Fibroblast of the aortic adventitia (primary cell): ENCODE measurements at regions not wholly inside any gene's neighbourhood (a gene's known extent, or its start where the extent isn't known, plus 50 kb on each side); places are given as distances from the start of the nearest gene placed in this dataset.

ENCODE experiments used
- DNase-seq: peaks from one replicate; pipeline ENCODE4 v3.0.0-alpha.2; 2010; ENCODE audit warnings: low read depth
- H3K4me3 ChIP-seq: 2 replicates; pipeline ENCODE4 v1.5.1; 2011; ENCODE audit warnings: low read depth, mild to moderate bottlenecking, control low read depth, low read length, moderate library complexity
- CTCF ChIP-seq: IDR thresholded peaks from 2 replicates; pipeline ENCODE4 v1.5.1; 2011; ENCODE audit warnings: mild to moderate bottlenecking, low read length, control low read depth, inconsistent platforms; ENCODE audit not compliant: insufficient read depth

GRCh38 chr13:37198629-37199028 is 93.2 kb upstream of the CSNK1A1L start:
- TF ChIP-seq CTCF: no peak
- no peak overlapping the region for H3K4me3 ChIP-seq
- no peak for DNase-seq

- DNase-seq: no peak
- TF ChIP-seq CTCF: no peak
- no peak overlapping the region for H3K4me3 ChIP-seq
These were observed 90.2 kb upstream of the CSNK1A1L start for GRCh38 chr13:37195621-37196020.

DNA sequence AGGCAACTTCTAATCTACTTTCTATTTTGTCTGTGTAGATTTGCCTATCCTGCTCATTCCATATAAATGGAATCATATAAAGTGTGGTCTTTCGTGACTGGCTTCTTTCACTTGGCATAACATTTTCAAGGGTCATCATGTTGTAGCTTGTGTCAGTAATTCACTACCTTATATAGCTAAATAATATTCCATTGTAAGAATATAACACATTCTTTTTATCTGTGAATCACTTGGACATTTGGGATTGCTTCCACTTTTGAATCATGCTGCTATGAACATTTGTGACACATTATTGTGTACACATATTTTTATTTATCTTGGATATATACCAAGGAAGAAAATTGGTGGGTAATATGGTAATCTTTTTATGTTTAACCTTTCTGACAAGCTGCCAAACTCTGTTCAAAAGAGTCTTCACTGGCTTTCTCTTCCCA is 89.0 kb upstream of the CSNK1A1L start:
- H3K4me3 ChIP-seq: no peak overlapping the region
- peak; percentile 77 for DNase-seq
- TF ChIP-seq CTCF: no peak

DNA sequence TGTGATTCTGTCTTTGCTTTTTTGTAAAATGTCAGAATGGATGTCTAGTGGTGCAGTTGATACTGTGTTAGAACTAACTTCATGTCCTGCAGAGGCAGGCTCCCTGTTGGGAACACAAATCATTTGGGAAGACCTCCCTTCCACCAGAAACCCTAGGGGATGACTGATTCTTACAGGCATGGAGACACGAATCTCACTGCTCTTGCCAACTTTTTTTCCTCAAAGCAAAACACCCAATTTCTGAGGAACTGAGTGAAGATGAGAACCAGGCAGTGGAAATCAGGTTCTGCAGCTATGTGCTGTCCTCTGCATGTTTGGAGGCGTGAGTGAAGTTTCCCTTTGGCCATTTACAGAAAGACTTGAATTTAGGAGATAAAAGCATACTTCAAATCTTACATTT is 87.5 kb upstream of the CSNK1A1L start:
- no peak overlapping the region for H3K4me3 ChIP-seq
- peak; percentile 56 for DNase-seq
- TF ChIP-seq CTCF: no peak

GRCh38 chr13:37187621-37188020 is 82.2 kb upstream of the CSNK1A1L start:
- no peak for TF ChIP-seq CTCF
- peak; percentile 40 for DNase-seq
- H3K4me3 ChIP-seq: no peak overlapping the region

GRCh38 chr13:37187105-37187504 is 81.6 kb upstream of the CSNK1A1L start:
- TF ChIP-seq CTCF: no peak
- no peak overlapping the region for H3K4me3 ChIP-seq
- DNase-seq: peak; percentile 52

- no peak for TF ChIP-seq CTCF
- no peak overlapping the region for H3K4me3 ChIP-seq
- DNase-seq: no peak
These were observed 76.2 kb upstream of the CSNK1A1L start for GRCh38 chr13:37181620-37182019.
